NCI-H748 treated with DMSO at 0.1 percent for 48 hours (cell line): ENCODE measurements at regions not wholly inside any gene's neighbourhood (a gene's known extent, or its start where the extent isn't known, plus 50 kb on each side); places are given as distances from the start of the nearest gene placed in this dataset.
"Not testable (repeated sequence)": the region's sequence is repeated elsewhere in the genome, so short reads cannot be mapped to it uniquely, and the experiment has no call there.

Experiments used
- DNase-seq: peaks from one replicate; lab custom pipeline; 2025; lab: John Stamatoyannopoulos, UW

GRCh38 chr12:17695495-17695894, 394.5 kb downstream of the RERGL start:
- DNase-seq, result no peak

- no peak for DNase-seq
Observed at GRCh38 chr12:17691369-17691768, 398.6 kb downstream of the RERGL start.

- no peak for DNase-seq
Observed at GRCh38 chr12:17680220-17680619, 409.8 kb downstream of the RERGL start.

- DNase-seq, result no peak
Observed at GRCh38 chr12:17666641-17667324, 423.2 kb downstream of the RERGL start.

GRCh38 chr12:17665839-17666238, 424.2 kb downstream of the RERGL start:
- no peak for DNase-seq

GRCh38 chr12:17661250-17661649, 428.7 kb downstream of the RERGL start:
- DNase-seq, result no peak

- no peak for DNase-seq
Observed at GRCh38 chr12:17652436-17652835, 437.6 kb downstream of the RERGL start.

- DNase-seq, result no peak
Observed at GRCh38 chr12:17642340-17642650, 447.7 kb downstream of the RERGL start.

- no peak for DNase-seq
Observed at GRCh38 chr12:17640615-17641014, 449.4 kb downstream of the RERGL start.

- no peak for DNase-seq
Observed at GRCh38 chr12:17618831-17619230, 471.2 kb downstream of the RERGL start.

- no peak for DNase-seq
Observed at GRCh38 chr12:17609701-17610100, 480.3 kb downstream of the RERGL start.

GRCh38 chr12:17609153-17609552, 480.8 kb downstream of the RERGL start:
- DNase-seq, result peak; percentile 9

GRCh38 chr12:17595111-17595510, 494.9 kb downstream of the RERGL start:
- no peak for DNase-seq

GRCh38 chr12:17593715-17594406, 496.1 kb downstream of the RERGL start:
- no peak for DNase-seq

GRCh38 chr12:17592472-17592871, 497.5 kb downstream of the RERGL start:
- DNase-seq, result no peak

GRCh38 chr12:17591005-17591681, 498.9 kb downstream of the RERGL start:
- no peak for DNase-seq

GRCh38 chr12:17588968-17589367, 501.0 kb downstream of the RERGL start:
- DNase-seq, result peak; percentile 57

GRCh38 chr12:17579205-17580026, 510.6 kb downstream of the RERGL start:
- peak; percentile 50 for DNase-seq

GRCh38 chr12:17577405-17577804, 512.6 kb downstream of the RERGL start:
- DNase-seq, result no peak

- DNase-seq, result no peak
Observed at GRCh38 chr12:17572250-17572649, 517.7 kb downstream of the RERGL start.

- DNase-seq, result no peak
Observed at GRCh38 chr12:17571047-17571446, 518.9 kb downstream of the RERGL start.

GRCh38 chr12:17564630-17565029, 525.4 kb downstream of the RERGL start:
- not testable (repeated sequence) for DNase-seq
